NCI-H2227 treated with DMSO at 0.1 percent for 48 hours (cell line): ENCODE measurements at regions not wholly inside any gene's neighbourhood (a gene's known extent, or its start where the extent isn't known, plus 50 kb on each side); places are given as distances from the start of the nearest gene placed in this dataset.

ENCODE experiments used
- DNase-seq: peaks from one replicate; lab custom pipeline; 2025; lab: John Stamatoyannopoulos, UW

- no peak for DNase-seq
Measured at GRCh38 chr20:39216195-39216594, 254.1 kb downstream of the DHX35 start.

GRCh38 chr20:39214828-39215227, 252.7 kb downstream of the DHX35 start:
- DNase-seq = no peak

- DNase-seq = no peak
Measured at GRCh38 chr20:39213476-39214145, 251.5 kb downstream of the DHX35 start.

- no peak for DNase-seq
Measured at GRCh38 chr20:39211060-39211748, 249.1 kb downstream of the DHX35 start.

GRCh38 chr20:39210341-39211036, 248.3 kb downstream of the DHX35 start:
- DNase-seq = no peak

GRCh38 chr20:39206899-39207564, 244.9 kb downstream of the DHX35 start:
- no peak for DNase-seq

- no peak for DNase-seq
Measured at GRCh38 chr20:39195582-39196021, 233.5 kb downstream of the DHX35 start.

GRCh38 chr20:39190666-39191570, 228.8 kb downstream of the DHX35 start:
- DNase-seq = no peak

GRCh38 chr20:39188266-39188765, 226.2 kb downstream of the DHX35 start:
- no peak for DNase-seq

- DNase-seq = no peak
Measured at GRCh38 chr20:39181490-39181889, 219.3 kb downstream of the DHX35 start.

- no peak for DNase-seq
Measured at GRCh38 chr20:39176457-39176856, 214.3 kb downstream of the DHX35 start.

- no peak for DNase-seq
Measured at GRCh38 chr20:39170896-39171463, 208.8 kb downstream of the DHX35 start.

- DNase-seq = no peak
Measured at GRCh38 chr20:39165099-39165498, 203.0 kb downstream of the DHX35 start.

GRCh38 chr20:39164642-39165041, 202.5 kb downstream of the DHX35 start:
- no peak for DNase-seq

GRCh38 chr20:39163993-39164392, 201.8 kb downstream of the DHX35 start:
- DNase-seq = no peak

- DNase-seq = no peak
Measured at GRCh38 chr20:39161900-39162299, 199.8 kb downstream of the DHX35 start.

- no peak for DNase-seq
Measured at GRCh38 chr20:39155971-39156370, 193.8 kb downstream of the DHX35 start.

GRCh38 chr20:39152742-39153141, 190.6 kb downstream of the DHX35 start:
- DNase-seq = no peak

- no peak for DNase-seq
Measured at GRCh38 chr20:39152126-39152525, 190.0 kb downstream of the DHX35 start.

GRCh38 chr20:39150501-39150900, 188.4 kb downstream of the DHX35 start:
- no peak for DNase-seq

GRCh38 chr20:39146394-39146793, 184.2 kb downstream of the DHX35 start:
- no peak for DNase-seq
